ENCODE measurements at regions not wholly inside any gene's neighbourhood (a gene's known extent, or its start where the extent isn't known, plus 50 kb on each side); places are given as distances from the start of the nearest gene placed in this dataset.
"Not testable (repeated sequence)": the region's sequence is repeated elsewhere in the genome, so short reads cannot be mapped to it uniquely, and the experiment has no call there.

DNA sequence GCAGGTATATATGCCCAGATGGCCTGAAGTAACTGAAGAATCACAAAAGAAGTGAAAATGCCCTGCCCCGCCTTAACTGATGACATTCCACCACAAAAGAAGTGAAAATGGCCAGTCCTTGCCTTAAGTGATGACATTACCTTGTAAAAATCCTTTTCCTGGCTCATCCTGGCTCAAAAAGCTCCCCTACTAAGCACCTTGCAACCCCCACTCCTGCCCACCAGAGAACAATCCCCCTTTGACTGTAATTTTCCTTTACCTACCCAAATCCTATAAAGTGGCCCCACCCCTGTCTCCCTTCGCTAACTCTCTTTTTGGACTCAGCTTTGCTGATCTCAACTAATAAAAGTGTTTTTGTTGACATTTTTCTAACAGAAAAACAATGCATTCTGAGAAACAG, 385.4 kb upstream of the CXADR start:
- TF ChIP-seq, protein P1, sequence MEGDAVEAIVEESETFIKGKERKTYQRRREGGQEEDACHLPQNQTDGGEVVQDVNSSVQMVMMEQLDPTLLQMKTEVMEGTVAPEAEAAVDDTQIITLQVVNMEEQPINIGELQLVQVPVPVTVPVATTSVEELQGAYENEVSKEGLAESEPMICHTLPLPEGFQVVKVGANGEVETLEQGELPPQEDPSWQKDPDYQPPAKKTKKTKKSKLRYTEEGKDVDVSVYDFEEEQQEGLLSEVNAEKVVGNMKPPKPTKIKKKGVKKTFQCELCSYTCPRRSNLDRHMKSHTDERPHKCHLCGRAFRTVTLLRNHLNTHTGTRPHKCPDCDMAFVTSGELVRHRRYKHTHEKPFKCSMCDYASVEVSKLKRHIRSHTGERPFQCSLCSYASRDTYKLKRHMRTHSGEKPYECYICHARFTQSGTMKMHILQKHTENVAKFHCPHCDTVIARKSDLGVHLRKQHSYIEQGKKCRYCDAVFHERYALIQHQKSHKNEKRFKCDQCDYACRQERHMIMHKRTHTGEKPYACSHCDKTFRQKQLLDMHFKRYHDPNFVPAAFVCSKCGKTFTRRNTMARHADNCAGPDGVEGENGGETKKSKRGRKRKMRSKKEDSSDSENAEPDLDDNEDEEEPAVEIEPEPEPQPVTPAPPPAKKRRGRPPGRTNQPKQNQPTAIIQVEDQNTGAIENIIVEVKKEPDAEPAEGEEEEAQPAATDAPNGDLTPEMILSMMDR (IDR thresholded peaks at IDR 0.05 in 4 of 5, conservative IDR thresholded peaks at IDR 0.05 in 1 of 5), result not testable (repeated sequence)
- not testable (repeated sequence) for TF ChIP-seq POLR2A (IDR thresholded peaks at IDR 0.05)

Measured in gastrocnemius medialis (tissue), 4 donors.